ENCODE measurements at regions not wholly inside any gene's neighbourhood (a gene's known extent, or its start where the extent isn't known, plus 50 kb on each side); places are given as distances from the start of the nearest gene placed in this dataset.

DNA sequence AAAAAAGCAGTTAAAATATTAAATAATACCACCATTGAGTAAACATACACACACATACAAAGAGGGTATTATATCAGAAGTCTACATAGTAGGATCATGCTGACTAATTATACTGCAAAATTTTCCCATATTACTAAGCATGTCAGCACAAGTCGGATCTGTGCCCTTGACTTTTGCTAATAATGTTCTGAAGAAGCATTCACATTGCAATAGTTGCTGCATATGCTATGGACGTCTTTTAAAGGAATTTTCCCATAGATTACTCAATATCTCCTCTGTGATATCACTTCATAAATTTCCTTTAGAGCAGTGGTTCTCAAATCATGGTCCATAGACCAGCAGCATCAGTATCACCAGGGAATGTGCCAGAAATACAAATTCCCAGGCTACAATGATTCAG is 110.9 kb upstream of the NUDT7 start:
- Histone ChIP-seq H3K27me3 (ENCODE audit: insufficient read depth, low read depth) (no peaks in the 10 kb centered on the region), H3K4me1 (ENCODE audit: low read depth, poor library complexity, severe bottlenecking) (no peaks in the 10 kb centered on the region), H2AFZ (ENCODE audit: low read depth) (no peak overlapping the region), H4K20me1 (ENCODE audit: insufficient read depth) (no peaks in the 10 kb centered on the region), H3K79me2 (ENCODE audit: insufficient read depth, low read depth) (no peaks in the 10 kb centered on the region), H3K4me3 (IDR thresholded peaks at IDR 0.05; ENCODE audit: insufficient read depth, low read depth, low read length) (no peak overlapping the region), H3K36me3 (ENCODE audit: insufficient read depth) (no peaks in the 10 kb centered on the region), H3K9ac (no peak overlapping the region), H3K4me2 (no peak overlapping the region), H3K27ac (no peak overlapping the region)
- TF ChIP-seq, protein P1, sequence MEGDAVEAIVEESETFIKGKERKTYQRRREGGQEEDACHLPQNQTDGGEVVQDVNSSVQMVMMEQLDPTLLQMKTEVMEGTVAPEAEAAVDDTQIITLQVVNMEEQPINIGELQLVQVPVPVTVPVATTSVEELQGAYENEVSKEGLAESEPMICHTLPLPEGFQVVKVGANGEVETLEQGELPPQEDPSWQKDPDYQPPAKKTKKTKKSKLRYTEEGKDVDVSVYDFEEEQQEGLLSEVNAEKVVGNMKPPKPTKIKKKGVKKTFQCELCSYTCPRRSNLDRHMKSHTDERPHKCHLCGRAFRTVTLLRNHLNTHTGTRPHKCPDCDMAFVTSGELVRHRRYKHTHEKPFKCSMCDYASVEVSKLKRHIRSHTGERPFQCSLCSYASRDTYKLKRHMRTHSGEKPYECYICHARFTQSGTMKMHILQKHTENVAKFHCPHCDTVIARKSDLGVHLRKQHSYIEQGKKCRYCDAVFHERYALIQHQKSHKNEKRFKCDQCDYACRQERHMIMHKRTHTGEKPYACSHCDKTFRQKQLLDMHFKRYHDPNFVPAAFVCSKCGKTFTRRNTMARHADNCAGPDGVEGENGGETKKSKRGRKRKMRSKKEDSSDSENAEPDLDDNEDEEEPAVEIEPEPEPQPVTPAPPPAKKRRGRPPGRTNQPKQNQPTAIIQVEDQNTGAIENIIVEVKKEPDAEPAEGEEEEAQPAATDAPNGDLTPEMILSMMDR (conservative IDR thresholded peaks at IDR 0.05; ENCODE audit: low read depth, low read length): no peak

DNA sequence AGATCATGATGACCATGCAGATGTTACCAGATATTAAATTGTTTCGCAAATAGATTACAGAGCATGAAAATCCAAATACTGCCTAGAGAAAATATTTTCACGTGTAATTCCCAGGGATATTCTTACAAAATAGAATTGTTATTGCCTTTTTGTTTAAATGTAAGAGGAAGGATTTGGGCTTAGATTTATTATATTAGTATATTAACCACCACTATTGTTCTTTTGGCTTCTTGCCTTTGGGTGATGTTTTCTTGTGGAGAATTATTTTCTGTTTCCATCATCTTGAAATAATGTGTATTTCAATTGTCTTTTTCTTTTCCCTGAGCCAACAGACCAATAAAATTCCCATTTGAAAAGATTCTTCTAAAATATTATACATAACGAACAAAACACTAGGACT is 109.7 kb upstream of the NUDT7 start:
- TF ChIP-seq, protein P1 (conservative IDR thresholded peaks at IDR 0.05; ENCODE audit: low read depth, low read length): no peak

DNA sequence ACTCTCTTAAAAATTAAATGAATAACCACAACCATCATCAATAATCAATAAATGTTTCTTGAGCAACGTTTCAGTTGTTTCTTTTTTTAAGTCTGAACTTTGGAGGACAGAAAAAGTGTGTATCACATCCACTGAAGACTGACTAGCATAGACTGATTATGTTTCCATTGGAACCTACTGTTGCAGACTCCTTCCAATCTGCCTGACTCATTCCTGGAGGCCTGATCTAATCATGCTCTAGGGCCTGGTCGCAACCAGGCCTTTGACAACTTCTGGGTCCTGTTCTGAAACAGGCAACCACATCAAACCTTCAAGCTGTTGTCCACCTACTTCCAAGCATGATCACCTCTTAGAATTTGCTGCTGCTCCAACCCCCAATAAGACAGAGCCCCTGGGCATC is 109.2 kb upstream of the NUDT7 start:
- H3K27ac ChIP-seq: no peak overlapping the region
- H3K4me3 ChIP-seq (IDR thresholded peaks at IDR 0.05; ENCODE audit: insufficient read depth, low read depth, low read length): no peak overlapping the region
- no peak overlapping the region for H3K9ac ChIP-seq
- no peaks in the 10 kb centered on the region for H3K27me3 ChIP-seq (ENCODE audit: insufficient read depth, low read depth)
- no peaks in the 10 kb centered on the region for H3K4me1 ChIP-seq (ENCODE audit: low read depth, poor library complexity, severe bottlenecking)
- no peaks in the 10 kb centered on the region for H3K36me3 ChIP-seq (ENCODE audit: insufficient read depth)
- H2AFZ ChIP-seq (ENCODE audit: low read depth): no peak overlapping the region
- no peaks in the 10 kb centered on the region for H3K79me2 ChIP-seq (ENCODE audit: insufficient read depth, low read depth)
- no peaks in the 10 kb centered on the region for H4K20me1 ChIP-seq (ENCODE audit: insufficient read depth)
- H3K4me2 ChIP-seq: no peak overlapping the region
- TF ChIP-seq, protein P1 (conservative IDR thresholded peaks at IDR 0.05; ENCODE audit: low read depth, low read length): no peak

More for the DNA sequence above, 109.7 kb upstream of the NUDT7 start:
- no peaks in the 10 kb centered on the region for H3K79me2 ChIP-seq (ENCODE audit: insufficient read depth, low read depth)
- no peaks in the 10 kb centered on the region for H4K20me1 ChIP-seq (ENCODE audit: insufficient read depth)
- H3K4me3 ChIP-seq (IDR thresholded peaks at IDR 0.05; ENCODE audit: insufficient read depth, low read depth, low read length): no peak overlapping the region
- H3K27me3 ChIP-seq (ENCODE audit: insufficient read depth, low read depth): no peaks in the 10 kb centered on the region
- no peaks in the 10 kb centered on the region for H3K4me1 ChIP-seq (ENCODE audit: low read depth, poor library complexity, severe bottlenecking)
- H3K27ac ChIP-seq: no peak overlapping the region
- no peak overlapping the region for H3K9ac ChIP-seq
- no peaks in the 10 kb centered on the region for H3K36me3 ChIP-seq (ENCODE audit: insufficient read depth)
- H3K4me2 ChIP-seq: no peak overlapping the region
- H2AFZ ChIP-seq (ENCODE audit: low read depth): no peak overlapping the region

DNA sequence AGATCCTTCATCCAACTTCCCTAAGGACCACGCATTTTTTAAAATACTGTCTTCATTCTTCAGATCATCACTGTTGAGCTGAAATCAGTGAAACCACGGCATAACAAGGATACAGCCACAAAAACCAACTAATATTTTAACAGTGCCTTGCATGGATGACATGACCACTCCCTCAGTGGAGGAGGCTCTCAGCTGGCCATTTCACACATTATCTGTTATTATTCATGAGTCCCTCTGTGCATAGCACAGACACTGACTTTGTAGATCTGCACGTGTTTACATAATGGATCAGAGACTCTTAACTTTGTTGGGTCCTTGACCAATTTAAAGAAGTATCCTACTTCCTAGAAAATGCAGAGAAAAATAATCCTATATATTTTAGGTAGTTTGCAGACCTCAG is 104.8 kb upstream of the NUDT7 start:
- Histone ChIP-seq H3K27ac (no peak overlapping the region), H3K4me1 (ENCODE audit: low read depth, poor library complexity, severe bottlenecking) (no peaks in the 10 kb centered on the region), H3K4me3 (IDR thresholded peaks at IDR 0.05; ENCODE audit: insufficient read depth, low read depth, low read length) (no peak overlapping the region), H4K20me1 (ENCODE audit: insufficient read depth) (no peaks in the 10 kb centered on the region), H3K4me2 (no peak overlapping the region), H3K36me3 (ENCODE audit: insufficient read depth) (no peaks in the 10 kb centered on the region), H3K27me3 (ENCODE audit: insufficient read depth, low read depth) (no peaks in the 10 kb centered on the region), H3K79me2 (ENCODE audit: insufficient read depth, low read depth) (no peaks in the 10 kb centered on the region), H3K9ac (no peak overlapping the region), H2AFZ (ENCODE audit: low read depth) (no peak overlapping the region)
- TF ChIP-seq, protein P1 (conservative IDR thresholded peaks at IDR 0.05; ENCODE audit: low read depth, low read length): no peak
